HG03378 (cell line): ENCODE measurements at regions not wholly inside any gene's neighbourhood (a gene's known extent, or its start where the extent isn't known, plus 50 kb on each side); places are given as distances from the start of the nearest gene placed in this dataset.
"Not testable (repeated sequence)": the region's sequence is repeated elsewhere in the genome, so short reads cannot be mapped to it uniquely, and the experiment has no call there.

ENCODE experiments used
- ATAC-seq: cut with Tn5 transposase; IDR thresholded peaks from one replicate; pipeline ENCODE4 v1.9.1; 2021; ENCODE audit warnings: mild to moderate bottlenecking, moderate library complexity; ENCODE audit not compliant: unreplicated experiment

GRCh38 chr10:3931901-3932300 lies 146.9 kb upstream of the KLF6 start:
- ATAC-seq = no peak

DNA sequence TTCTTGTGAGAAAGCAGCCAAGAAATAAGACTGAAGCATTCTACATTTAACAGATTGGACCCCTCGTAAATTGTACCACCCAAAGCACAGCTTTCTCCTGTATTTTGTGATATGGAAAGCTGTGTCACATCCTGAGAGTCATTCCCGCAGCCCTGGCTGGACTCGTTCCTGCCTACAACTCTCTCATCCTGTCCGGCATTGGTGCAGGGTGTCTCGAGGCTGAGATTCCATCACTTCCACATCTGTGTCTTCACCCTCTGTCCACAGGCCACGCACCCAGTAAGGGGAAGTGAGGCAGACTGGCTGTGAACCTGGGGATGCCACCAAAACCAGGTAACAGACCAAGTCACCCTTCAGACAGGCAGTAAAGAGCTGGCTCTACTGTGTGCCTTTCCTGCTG lies 146.2 kb upstream of the KLF6 start:
- no peak for ATAC-seq

GRCh38 chr10:3928569-3928968 lies 143.6 kb upstream of the KLF6 start:
- ATAC-seq = no peak

DNA sequence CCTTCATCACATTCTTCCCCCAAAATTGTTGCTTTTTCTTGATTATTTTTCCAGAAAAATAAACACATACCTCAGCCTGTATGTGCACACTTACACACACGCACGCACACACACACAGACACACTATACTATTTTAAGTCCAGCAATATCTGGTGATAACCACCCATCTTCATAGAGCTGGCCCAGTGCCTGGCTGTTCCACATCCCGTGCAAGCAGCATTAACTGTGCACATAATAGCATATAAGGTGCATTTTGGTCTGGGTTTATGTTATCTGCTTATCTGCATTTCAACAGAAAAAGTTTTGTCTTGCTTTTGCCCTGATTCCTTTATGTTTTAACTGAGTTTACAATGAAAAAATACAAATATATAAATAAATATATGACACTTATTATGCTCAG lies 143.1 kb upstream of the KLF6 start:
- no peak for ATAC-seq

DNA sequence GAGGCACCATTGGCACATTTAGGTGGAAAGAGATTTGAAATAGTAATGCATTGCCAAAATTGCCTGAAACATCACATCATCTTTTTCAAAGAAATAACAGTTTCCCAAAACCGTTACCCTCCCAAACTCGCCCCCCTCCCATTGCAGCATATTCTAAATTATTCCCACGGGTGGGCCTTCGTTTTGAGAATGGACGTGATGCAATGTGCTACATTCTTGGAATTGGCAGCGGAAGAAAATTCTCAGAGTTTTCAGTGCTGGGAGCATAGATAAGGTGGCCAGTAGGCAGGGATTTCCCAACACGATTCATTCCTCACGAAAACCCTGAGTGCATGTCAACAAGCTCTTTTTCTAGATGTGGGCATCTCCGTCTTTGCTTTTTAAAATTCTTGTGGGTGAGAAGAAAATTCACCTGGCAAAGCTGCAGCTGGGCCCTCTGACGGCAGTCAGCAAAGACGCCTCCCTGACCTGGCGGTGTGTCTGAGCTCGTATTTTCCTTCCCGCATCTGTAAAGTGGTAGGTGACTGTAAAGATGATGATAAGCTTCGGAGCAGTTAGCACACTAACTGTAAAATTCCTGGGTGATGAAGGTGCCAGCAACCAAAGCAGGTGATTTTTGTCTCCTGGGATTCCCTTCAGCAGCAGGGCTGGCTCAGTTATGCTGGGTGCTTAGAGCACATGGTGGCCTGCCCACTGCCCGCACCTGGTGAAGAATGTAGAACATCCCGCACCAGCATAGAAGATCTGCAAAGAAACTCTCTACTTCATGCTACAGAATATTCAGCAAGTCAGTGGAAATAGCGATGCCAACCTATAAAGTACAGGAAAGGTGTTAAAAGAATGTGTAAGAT lies 141.9 kb upstream of the KLF6 start:
- ATAC-seq = no peak

- ATAC-seq = no peak
These were observed 141.2 kb upstream of the KLF6 start for GRCh38 chr10:3926258-3926657.

- ATAC-seq = no peak
These were observed 140.2 kb upstream of the KLF6 start for GRCh38 chr10:3925184-3925583.

DNA sequence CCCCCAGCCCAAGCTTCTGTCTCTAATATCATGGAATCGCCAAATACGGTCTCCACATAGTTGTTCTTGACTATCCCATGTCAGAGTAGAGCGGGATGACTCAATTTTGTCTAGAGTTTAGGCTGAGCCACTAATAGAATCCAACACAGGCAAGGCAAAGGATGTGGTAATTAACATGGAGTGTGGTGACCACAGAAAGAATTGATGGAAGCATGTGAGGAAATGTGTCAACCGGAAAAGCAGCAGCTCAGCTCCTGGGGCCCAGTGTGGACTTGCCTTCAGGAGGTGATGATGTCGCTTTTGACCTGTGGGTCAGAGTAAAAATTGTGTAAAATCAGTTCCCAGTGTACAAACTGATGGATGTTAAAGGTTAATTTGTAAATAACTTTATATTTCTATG lies 139.3 kb upstream of the KLF6 start:
- ATAC-seq = no peak

DNA sequence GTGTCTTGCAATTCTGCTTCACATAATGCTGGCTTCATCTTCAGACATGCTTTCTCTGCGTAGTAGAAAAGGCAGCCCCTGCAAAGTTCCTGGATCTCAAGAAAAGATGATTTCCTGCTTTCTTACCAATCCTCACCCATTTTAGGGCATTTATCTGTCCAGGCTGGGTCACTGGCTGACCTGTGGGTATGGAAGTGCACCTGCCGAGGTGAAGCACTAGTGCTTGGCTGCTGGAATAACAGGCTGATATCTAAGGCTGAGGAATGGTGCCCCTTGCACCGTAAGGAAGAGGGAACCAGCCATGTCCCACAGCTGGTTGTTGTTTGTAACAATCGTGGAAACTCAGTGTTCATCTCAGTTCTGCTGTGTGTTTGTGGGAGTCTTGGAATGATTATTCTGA lies 138.0 kb upstream of the KLF6 start:
- no peak for ATAC-seq

GRCh38 chr10:3919709-3920308 lies 134.8 kb upstream of the KLF6 start:
- ATAC-seq = no peak

DNA sequence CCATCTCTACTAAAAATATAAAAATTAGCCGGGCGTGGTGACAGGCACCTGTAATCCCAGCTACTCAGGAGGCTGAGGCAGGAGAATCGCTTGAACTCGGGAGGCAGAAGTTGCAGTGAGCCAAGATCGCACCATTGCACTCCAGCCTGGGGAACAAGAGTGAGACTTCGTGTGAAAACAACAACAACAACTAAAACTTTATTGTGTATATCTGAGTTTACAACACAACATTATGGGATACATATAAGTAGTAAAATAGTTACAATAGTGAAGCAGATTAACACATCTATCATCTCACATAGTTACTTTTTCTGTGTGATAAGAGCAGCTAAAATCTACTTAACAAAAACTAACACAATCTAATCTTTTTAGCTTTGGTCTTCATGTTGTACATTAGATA lies 132.4 kb upstream of the KLF6 start:
- ATAC-seq = not testable (repeated sequence)

DNA sequence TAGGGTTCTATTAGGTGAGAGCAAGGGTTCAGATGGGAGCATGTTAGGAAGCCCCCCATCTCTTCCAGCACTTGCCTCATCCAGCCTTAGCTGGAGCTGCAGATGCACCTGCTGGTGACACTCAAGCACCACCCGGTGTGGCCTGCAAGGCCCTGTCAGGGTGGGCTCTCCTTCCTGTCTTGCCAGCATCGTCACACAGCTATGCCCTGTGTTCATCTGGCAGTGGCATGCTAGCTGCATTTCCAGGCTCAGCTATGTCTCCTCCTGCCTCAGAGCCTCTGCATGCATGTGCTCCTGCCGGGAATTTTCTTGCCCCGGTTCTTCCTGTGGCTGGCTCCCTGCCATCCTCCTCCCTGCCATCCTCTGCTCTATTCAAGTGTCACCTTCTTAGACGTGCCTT lies 129.7 kb upstream of the KLF6 start:
- no peak for ATAC-seq

- ATAC-seq = no peak
These were observed 126.9 kb upstream of the KLF6 start for GRCh38 chr10:3911713-3912442.

DNA sequence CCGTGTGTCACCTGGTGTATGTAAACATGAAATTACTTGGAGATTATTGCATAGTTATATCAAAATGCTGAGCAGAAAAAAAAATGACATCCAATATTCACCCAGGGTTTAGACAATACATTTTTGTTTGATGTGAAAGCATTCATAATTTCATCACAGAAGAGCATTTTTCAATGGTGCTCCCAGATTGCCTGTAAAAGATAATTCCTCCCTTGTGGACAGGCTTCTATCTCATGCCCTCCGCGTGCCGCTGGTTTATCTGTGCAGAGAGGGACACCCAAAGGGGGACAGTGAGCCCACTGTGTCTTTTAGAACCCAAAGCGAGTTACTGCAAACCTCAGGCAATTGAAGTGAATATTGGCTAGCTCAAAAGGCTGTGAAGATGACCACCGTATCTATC lies 126.2 kb upstream of the KLF6 start:
- ATAC-seq = no peak

DNA sequence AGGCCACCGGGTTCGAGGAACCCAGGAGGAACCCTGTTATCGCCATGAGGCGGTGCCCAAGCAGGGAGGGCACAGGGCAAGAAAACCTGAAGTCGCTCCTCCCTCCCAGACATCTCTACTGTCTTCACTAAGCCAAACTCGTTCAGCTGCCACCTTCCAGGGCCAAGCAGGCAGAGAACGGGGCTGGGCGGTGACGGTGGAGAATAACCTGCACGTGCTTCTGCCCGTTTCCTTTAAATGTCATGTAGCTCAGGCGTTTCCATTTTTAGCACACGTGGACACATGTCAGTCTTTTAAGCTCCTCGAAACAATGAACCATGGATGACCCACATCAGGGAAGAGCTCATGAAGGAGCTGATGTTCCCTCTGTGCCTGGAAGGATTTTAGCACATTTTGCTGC lies 124.3 kb upstream of the KLF6 start:
- no peak for ATAC-seq

DNA sequence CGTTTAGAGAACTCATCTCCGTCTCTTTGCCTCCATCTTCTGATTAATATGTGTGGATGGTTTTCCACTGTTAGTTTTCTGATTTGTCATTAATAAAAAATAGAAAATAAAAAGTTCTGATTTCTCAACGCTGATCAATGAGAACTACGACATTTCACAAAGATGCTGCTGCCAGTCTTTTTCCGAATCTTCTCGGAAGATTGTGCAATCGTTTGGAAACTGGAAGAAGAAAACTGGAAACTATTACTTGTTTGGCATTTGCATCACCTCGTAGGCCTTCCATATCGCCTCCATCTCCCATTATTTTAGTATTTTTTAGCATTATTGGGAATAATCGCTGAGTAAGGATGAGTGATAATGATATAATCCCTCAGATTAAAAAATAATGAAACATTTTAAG lies 123.2 kb upstream of the KLF6 start:
- ATAC-seq = no peak

DNA sequence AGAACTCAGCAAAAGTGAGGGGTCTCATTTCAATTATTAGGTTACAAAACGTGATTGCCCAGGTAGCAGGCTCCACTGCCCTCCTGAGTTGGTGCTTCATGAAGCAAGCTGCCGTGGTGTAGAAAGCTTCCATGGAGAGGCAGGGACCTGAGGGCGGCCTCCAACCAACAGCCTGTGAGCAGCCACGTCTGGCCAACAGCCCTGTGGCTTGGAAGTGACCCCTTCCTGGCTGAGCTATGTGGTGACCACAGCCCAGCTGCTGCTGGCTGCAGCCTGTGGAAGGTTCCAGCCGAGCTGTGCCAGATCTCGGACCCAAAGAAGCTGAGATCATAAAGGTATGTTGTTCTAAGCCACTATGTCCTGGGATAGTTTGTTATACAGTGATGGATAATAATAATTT lies 122.5 kb upstream of the KLF6 start:
- no peak for ATAC-seq

DNA sequence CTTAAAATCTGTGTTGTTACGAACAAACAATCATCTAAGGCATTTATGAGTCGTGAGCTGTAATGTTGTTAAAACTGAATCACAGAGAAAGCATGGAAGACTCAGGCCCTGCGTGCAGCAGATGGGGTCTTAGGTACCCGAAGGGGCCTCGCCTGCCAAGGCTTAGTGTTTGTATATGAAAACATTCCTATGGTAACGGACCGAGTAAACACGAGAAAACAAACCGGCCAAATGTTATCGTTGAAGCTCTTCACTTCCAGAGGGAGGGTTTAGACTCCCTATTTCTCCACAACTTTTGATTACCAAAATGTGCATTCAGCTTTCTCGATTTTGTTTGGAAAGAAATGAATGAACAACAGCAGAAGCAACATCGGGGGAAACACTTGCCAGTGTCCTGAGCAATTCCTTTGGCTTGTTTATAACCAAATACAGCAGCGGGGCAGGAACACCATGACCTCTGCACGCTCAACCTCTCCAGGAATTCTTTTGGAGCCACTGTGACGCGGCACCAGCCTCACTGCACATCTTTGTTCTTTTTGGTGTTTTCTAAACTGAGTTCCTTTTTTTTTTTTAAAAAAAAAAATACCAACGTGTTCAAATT lies 121.6 kb upstream of the KLF6 start:
- ATAC-seq = no peak

DNA sequence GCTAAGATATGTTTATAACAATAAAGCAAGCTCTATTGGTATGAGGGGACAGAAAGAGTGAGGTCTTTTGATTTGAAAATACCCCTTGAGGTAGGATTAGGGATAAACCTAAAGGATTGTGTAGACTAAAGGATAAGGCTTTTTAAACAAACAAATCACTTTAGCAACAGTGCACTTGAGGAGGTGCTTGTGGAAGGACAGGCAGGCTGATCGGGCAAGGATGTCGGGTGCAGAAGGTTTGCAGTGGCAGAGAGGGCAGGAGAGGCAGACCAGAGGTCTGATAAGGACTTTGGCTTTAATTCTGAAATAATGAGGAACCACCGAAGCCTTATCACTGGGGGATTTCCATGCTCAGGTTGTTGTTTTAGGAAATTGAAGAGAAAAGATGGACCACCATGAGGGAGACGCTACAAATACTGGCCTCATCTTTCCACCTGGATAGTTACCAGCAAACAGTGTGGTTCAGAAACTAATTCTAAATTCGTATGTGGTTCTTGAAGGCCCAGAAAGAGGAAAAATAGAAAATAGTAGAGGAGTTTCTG lies 119.5 kb upstream of the KLF6 start:
- no peak for ATAC-seq

DNA sequence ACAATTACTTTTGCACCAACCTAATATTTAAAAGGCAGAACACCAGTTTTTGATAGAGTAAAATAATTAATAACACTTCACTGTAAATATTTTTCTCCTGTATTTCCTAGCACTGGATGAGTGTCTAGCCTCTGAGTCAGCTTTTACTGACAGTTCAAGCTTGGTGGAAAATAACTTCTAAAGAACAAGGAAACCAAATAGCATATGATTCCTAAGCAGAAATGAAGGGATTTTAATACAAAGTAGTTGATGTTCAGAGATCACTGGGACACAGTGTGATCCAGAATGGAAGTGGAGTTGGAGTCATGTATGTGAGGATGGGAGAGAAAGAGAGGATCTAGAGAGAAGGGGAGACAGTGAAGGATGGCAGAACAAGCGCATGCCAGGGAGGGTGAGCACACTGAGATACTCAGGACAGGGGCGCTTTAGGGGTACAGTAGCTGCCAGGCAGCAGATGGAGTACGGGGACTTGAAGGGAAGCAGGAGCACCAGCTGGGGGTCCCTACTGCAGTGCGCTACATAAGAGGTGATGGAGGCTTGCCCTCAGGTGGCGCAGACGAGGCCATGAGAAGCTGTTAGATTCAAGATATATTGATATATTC lies 117.9 kb upstream of the KLF6 start:
- ATAC-seq = peak; percentile 30
